Activated T-helper 17 cell treated with anti-CD3 and anti-CD28 coated beads, Interleukin-2, amount 50 U/mL, for 72 hours (primary cell): ENCODE measurements at regions not wholly inside any gene's neighbourhood (a gene's known extent, or its start where the extent isn't known, plus 50 kb on each side); places are given as distances from the start of the nearest gene placed in this dataset.

Experiments
- ATAC-seq: fragments of 150-1000 bp; cut with Tn5 transposase; replicated peaks from 2 replicates; pipeline ENCODE4 v1.10.0; 2021; ENCODE audit warnings: mild to moderate bottlenecking, moderate library complexity
- H3K27ac Mint-ChIP-seq: one replicate; pipeline ENCODE4 v1.8.0; 2022; ENCODE audit warnings: mixed read lengths
- H3K27me3 Mint-ChIP-seq: one replicate; pipeline ENCODE4 v1.8.0; 2022; ENCODE audit warnings: mixed read lengths
- H3K36me3 Mint-ChIP-seq: one replicate; pipeline ENCODE4 v1.8.0; 2022; ENCODE audit warnings: low read depth, mild to moderate bottlenecking, mixed read lengths
- H3K4me1 Mint-ChIP-seq: one replicate; pipeline ENCODE4 v1.8.0; 2022; ENCODE audit warnings: mixed read lengths
- H3K4me3 Mint-ChIP-seq: one replicate; pipeline ENCODE4 v1.8.0; 2022; ENCODE audit warnings: mild to moderate bottlenecking, mixed read lengths
- H3K9me3 Mint-ChIP-seq: one replicate; pipeline ENCODE4 v1.8.0; 2022; ENCODE audit warnings: mixed read lengths

GRCh38 chr5:167503926-167504720 lies 787.3 kb upstream of the WWC1 start:
- H3K9me3 Mint-ChIP-seq: no peaks in the 10 kb centered on the region
- no peaks in the 10 kb centered on the region for H3K27me3 Mint-ChIP-seq
- H3K4me3 Mint-ChIP-seq: no peak overlapping the region
- H3K4me1 Mint-ChIP-seq: no peaks in the 10 kb centered on the region
- ATAC-seq: no peak
- no peak overlapping the region for H3K27ac Mint-ChIP-seq
- no peaks in the 10 kb centered on the region for H3K36me3 Mint-ChIP-seq

- Mint-ChIP-seq H3K4me1 (no peaks in the 10 kb centered on the region), H3K9me3 (no peaks in the 10 kb centered on the region), H3K4me3 (no peak overlapping the region), H3K27me3 (no peaks in the 10 kb centered on the region), H3K36me3 (no peaks in the 10 kb centered on the region), H3K27ac (no peak overlapping the region)
- ATAC-seq: no peak
Observed at GRCh38 chr5:167507463-167508233, 783.8 kb upstream of the WWC1 start.

DNA sequence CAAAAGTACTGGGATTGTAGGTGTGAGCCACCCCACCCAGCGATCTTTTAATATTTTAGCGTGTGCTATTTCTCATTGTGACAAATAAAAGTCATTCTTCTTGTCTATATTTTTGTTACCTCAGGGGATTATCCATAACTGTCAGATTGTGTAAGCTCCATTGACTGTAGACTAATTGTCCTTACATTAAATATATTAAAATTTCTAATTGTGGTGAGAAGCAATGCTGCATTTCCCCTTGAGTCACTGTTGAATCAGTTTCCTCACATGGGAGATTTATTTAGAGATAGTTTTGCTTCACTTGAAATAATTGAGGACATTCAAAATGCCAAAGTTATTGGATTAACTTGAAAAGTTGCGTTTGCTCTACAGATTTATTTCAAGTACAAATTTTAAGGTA lies 782.4 kb upstream of the WWC1 start:
- Mint-ChIP-seq H3K27me3 (no peaks in the 10 kb centered on the region), H3K4me3 (no peak overlapping the region), H3K36me3 (no peaks in the 10 kb centered on the region), H3K4me1 (no peaks in the 10 kb centered on the region), H3K9me3 (no peaks in the 10 kb centered on the region), H3K27ac (no peak overlapping the region)
- no peak for ATAC-seq

- no peak overlapping the region for H3K4me3 Mint-ChIP-seq
- H3K27me3 Mint-ChIP-seq: no peaks in the 10 kb centered on the region
- ATAC-seq: no peak
- H3K36me3 Mint-ChIP-seq: no peaks in the 10 kb centered on the region
- H3K9me3 Mint-ChIP-seq: no peaks in the 10 kb centered on the region
- H3K4me1 Mint-ChIP-seq: no peaks in the 10 kb centered on the region
- no peak overlapping the region for H3K27ac Mint-ChIP-seq
Observed at GRCh38 chr5:167511276-167511675, 780.2 kb upstream of the WWC1 start.

DNA sequence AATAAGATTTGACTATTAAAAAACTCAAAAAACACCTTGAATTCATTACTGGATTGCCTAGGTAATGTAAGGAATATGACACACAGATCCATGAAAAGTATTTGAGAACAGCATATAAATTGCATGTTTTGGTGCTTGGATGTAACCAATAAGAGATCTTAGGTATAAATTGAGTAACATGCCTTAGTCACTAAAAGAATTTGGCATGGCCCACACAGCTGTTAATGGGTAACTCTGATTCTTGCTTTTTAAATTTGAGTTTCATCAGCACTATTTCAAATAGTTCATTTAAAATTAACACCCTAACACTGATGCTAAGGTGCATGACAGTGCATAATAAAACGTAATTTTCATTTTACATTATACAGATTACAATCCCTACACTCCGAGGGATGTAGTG lies 779.3 kb upstream of the WWC1 start:
- ATAC-seq: no peak
- no peaks in the 10 kb centered on the region for H3K27me3 Mint-ChIP-seq
- no peak overlapping the region for H3K4me3 Mint-ChIP-seq

GRCh38 chr5:167513381-167513780 lies 778.1 kb upstream of the WWC1 start:
- Mint-ChIP-seq H3K27ac (no peak overlapping the region), H3K36me3 (no peaks in the 10 kb centered on the region), H3K9me3 (peaks cover 7% of the 10 kb centered on the region), H3K4me1 (no peaks in the 10 kb centered on the region), H3K27me3 (no peaks in the 10 kb centered on the region), H3K4me3 (no peak overlapping the region)
- no peak for ATAC-seq

More for the DNA sequence above, 779.3 kb upstream of the WWC1 start:
- Mint-ChIP-seq H3K4me1 (no peaks in the 10 kb centered on the region), H3K27ac (no peak overlapping the region), H3K36me3 (no peaks in the 10 kb centered on the region), H3K9me3 (peaks cover 4% of the 10 kb centered on the region)

- peaks cover 8% of the 10 kb centered on the region for H3K9me3 Mint-ChIP-seq
- H3K4me3 Mint-ChIP-seq: no peak overlapping the region
- ATAC-seq: no peak
- no peaks in the 10 kb centered on the region for H3K4me1 Mint-ChIP-seq
- H3K36me3 Mint-ChIP-seq: no peaks in the 10 kb centered on the region
- no peak overlapping the region for H3K27ac Mint-ChIP-seq
- H3K27me3 Mint-ChIP-seq: no peaks in the 10 kb centered on the region
Observed at GRCh38 chr5:167514461-167514860, 777.0 kb upstream of the WWC1 start.

DNA sequence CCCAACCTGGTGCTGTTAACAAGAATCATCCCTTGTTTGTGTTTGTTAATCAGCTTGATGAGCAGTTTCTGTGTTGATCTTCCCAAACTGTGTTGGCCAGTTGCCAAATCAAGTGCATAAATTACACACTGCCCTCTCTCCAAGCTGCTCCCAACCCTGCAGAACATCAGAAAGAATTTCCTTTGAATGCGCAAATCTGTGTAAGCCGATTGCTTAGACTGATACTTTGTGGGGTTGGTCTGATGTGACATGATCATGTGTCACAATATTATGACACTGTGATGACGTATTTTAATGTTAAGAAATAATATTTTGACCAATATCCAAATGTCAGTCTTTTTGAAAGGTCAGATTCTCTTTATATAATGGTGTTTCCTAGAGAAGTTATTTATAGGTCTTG lies 766.4 kb upstream of the WWC1 start:
- H3K4me3 Mint-ChIP-seq: no peak overlapping the region
- no peak for ATAC-seq
- H3K27me3 Mint-ChIP-seq: no peaks in the 10 kb centered on the region
- no peaks in the 10 kb centered on the region for H3K4me1 Mint-ChIP-seq
- H3K36me3 Mint-ChIP-seq: no peaks in the 10 kb centered on the region
- peaks cover 14% of the 10 kb centered on the region for H3K9me3 Mint-ChIP-seq
- H3K27ac Mint-ChIP-seq: no peak overlapping the region

- ATAC-seq: no peak
- Mint-ChIP-seq H3K27ac (no peak overlapping the region), H3K9me3 (peaks cover 10% of the 10 kb centered on the region), H3K4me1 (no peaks in the 10 kb centered on the region), H3K4me3 (no peak overlapping the region), H3K27me3 (no peaks in the 10 kb centered on the region), H3K36me3 (no peaks in the 10 kb centered on the region)
Observed at GRCh38 chr5:167528651-167529050, 762.8 kb upstream of the WWC1 start.

GRCh38 chr5:167530548-167530947 lies 760.9 kb upstream of the WWC1 start:
- Mint-ChIP-seq H3K4me1 (no peaks in the 10 kb centered on the region), H3K27me3 (no peaks in the 10 kb centered on the region), H3K4me3 (no peak overlapping the region), H3K36me3 (no peaks in the 10 kb centered on the region), H3K9me3 (peaks cover 6% of the 10 kb centered on the region), H3K27ac (no peak overlapping the region)
- no peak for ATAC-seq

- Mint-ChIP-seq H3K36me3 (no peaks in the 10 kb centered on the region), H3K27me3 (no peaks in the 10 kb centered on the region), H3K4me3 (no peak overlapping the region), H3K27ac (no peak overlapping the region), H3K4me1 (no peaks in the 10 kb centered on the region), H3K9me3 (peaks cover 8% of the 10 kb centered on the region)
- no peak for ATAC-seq
Observed at GRCh38 chr5:167533814-167534795, 757.3 kb upstream of the WWC1 start.

DNA sequence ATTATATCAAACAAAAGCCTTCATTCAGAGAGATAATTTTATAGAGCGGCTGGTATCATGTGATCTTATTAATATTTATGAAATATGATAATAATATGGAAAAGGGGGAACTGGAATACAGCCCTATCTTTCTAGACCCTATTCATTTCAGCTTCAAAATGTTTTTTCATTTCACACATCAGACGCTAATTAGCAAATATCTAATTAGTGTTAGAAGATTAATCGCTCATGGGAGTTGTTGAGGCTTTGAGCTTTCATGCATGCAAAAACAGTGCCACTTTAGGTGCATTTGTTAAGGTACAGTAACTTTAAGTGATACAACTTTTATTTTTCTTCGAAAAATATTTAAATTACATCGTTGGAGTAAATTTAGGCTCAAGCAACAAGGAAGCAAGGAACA lies 751.7 kb upstream of the WWC1 start:
- H3K36me3 Mint-ChIP-seq: no peaks in the 10 kb centered on the region
- H3K4me1 Mint-ChIP-seq: no peaks in the 10 kb centered on the region
- peaks cover 7% of the 10 kb centered on the region for H3K9me3 Mint-ChIP-seq
- no peak overlapping the region for H3K4me3 Mint-ChIP-seq
- no peak for ATAC-seq
- no peak overlapping the region for H3K27ac Mint-ChIP-seq
- H3K27me3 Mint-ChIP-seq: no peaks in the 10 kb centered on the region

DNA sequence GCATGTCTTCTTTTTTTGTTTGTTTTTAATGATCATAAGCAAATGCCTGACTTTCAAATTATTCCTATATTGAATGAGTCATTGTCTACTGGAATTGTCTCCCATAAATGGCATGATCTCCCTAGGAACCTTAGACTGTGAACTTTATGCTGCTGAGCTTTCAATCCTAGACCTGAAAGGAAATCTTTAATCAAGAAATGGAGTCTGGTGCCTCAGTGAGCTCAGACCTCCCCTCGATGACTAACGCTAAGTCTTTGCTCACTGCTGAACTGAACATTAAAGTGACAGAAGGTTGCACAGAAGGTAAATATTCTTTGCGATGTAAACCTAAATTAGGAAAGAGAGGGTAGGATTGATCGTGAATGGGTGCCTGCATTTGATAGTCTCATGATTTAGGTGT lies 745.2 kb upstream of the WWC1 start:
- H3K27me3 Mint-ChIP-seq: no peaks in the 10 kb centered on the region
- no peaks in the 10 kb centered on the region for H3K9me3 Mint-ChIP-seq
- H3K36me3 Mint-ChIP-seq: no peaks in the 10 kb centered on the region
- no peak overlapping the region for H3K27ac Mint-ChIP-seq
- H3K4me1 Mint-ChIP-seq: no peaks in the 10 kb centered on the region
- no peak for ATAC-seq
- H3K4me3 Mint-ChIP-seq: no peak overlapping the region

DNA sequence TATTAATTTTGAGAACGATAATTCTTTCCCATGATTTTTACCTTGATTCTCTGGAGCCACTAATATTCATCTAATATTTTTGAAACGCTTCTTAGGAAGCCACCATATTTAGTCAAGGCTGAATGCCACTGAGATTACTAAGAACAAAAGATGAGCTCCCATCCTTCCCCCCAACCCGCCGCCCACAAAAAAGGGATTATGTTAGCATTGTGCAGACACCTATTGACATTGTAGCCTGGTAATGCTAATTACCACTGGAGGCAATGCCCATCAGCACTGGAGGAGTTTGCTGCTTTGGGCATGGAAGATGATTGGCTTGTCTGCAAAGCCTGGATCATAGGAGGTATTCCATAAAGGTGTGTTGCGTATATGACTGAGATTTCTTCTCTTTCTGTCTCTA lies 739.1 kb upstream of the WWC1 start:
- H3K36me3 Mint-ChIP-seq: no peaks in the 10 kb centered on the region
- H3K9me3 Mint-ChIP-seq: no peaks in the 10 kb centered on the region
- no peak overlapping the region for H3K27ac Mint-ChIP-seq
- H3K27me3 Mint-ChIP-seq: no peaks in the 10 kb centered on the region
- H3K4me3 Mint-ChIP-seq: no peak overlapping the region
- ATAC-seq: no peak
- H3K4me1 Mint-ChIP-seq: no peaks in the 10 kb centered on the region
